ENCODE measurements at regions not wholly inside any gene's neighbourhood (a gene's known extent, or its start where the extent isn't known, plus 50 kb on each side); places are given as distances from the start of the nearest gene placed in this dataset.

DNA sequence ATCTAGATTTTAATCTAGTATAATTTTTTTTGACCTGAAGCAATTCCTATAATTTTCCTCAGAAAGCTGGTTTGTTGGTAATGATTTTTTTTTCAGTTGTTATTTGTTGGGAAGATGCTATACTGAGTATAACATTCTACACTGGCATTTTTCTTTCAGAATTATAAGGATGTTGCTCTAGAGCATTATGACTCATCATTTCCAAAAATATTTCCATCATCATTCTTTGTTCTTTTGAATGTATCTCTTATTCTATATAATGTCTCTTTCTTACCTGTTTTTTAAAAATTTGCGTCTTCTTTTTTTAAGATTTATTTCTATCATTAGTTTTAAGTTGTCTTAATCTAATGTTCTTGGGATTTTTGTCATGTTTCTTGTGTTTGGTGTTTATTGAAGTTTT, 356.5 kb upstream of the KCND2 start:
- FAIRE-seq = no peak

GRCh38 chr7:119918185-119918584, 354.8 kb upstream of the KCND2 start:
- intact Hi-C loops (cut with DNase I) = no loop called here
- Histone ChIP-seq H3K36me3 (no peaks in the 10 kb centered on the region), H3K4me1 (no peaks in the 10 kb centered on the region), H3K4me3 (no peak overlapping the region), H3K9me3 (no peaks in the 10 kb centered on the region), H3K27me3 (no peaks in the 10 kb centered on the region), H3K27ac (no peak overlapping the region)
- ATAC-seq (no peak), DNase-seq (no peak), FAIRE-seq (no peak)
- TF ChIP-seq CTCF (IDR thresholded peaks at IDR 0.05) = no peak
- 60 to 67% methylated on average over 1 of the region's 1 CpG for WGBS, 2 donors

More for the DNA sequence above, 356.5 kb upstream of the KCND2 start:
- DNase-seq = no peak
- Histone ChIP-seq H3K4me1 (no peaks in the 10 kb centered on the region), H3K27ac (no peak overlapping the region), H3K27me3 (no peaks in the 10 kb centered on the region), H3K4me3 (no peak overlapping the region), H3K9me3 (no peaks in the 10 kb centered on the region), H3K36me3 (no peaks in the 10 kb centered on the region)
- intact Hi-C loops (cut with DNase I) = no loop called here
- no peak for ATAC-seq
- TF ChIP-seq CTCF (IDR thresholded peaks at IDR 0.05) = no peak
- 63 to 84% methylated on average over 1 of the region's 1 CpG for WGBS, 2 donors

GRCh38 chr7:119919986-119920385, 353.0 kb upstream of the KCND2 start:
- TF ChIP-seq CTCF (IDR thresholded peaks at IDR 0.05) = no peak
- H3K4me1 ChIP-seq = no peaks in the 10 kb centered on the region
- no peaks in the 10 kb centered on the region for H3K27me3 ChIP-seq
- no peak overlapping the region for H3K27ac ChIP-seq
- no peak for DNase-seq
- intact Hi-C loops (cut with DNase I) = no loop called here
- ATAC-seq = no peak
- H3K36me3 ChIP-seq = no peaks in the 10 kb centered on the region
- H3K9me3 ChIP-seq = no peaks in the 10 kb centered on the region
- H3K4me3 ChIP-seq = no peak overlapping the region
- FAIRE-seq = no peak

DNA sequence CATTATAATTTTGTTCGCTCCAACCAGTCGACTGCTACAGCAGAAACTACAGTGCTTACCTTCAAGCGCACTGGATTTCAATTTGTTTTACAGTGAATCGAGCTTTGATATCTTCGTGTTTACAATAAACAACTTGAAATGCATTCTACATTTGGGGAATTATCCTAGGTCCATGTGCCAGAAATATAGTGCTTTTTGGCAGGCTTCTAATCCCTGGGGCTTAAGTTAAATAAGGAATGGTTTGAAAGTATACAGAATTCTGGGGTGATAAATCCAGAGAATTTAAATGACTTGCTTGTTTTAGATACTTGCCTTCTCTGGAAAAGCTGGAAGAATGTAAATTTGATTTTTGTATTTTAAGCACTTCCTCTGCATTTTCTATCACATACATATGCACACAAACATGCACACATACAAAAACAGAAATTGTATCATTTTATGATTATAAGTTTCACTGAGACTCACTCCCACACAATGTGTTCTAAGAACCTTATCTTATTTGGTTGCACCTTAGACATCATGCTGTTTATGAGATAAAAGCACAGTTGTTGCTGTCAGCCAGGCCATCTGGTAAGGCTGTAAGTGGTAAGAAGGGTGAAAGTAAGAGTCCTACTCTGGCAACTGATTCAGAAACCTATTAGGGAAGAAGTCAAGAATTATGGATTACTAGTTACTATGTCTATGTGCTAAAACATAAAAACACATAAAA, 347.2 kb upstream of the KCND2 start:
- no peak for DNase-seq
- H3K4me3 ChIP-seq = no peak overlapping the region
- no peaks in the 10 kb centered on the region for H3K27me3 ChIP-seq
- no peak overlapping the region for H3K27ac ChIP-seq
- no peaks in the 10 kb centered on the region for H3K4me1 ChIP-seq
- H3K9me3 ChIP-seq = no peaks in the 10 kb centered on the region
- intact Hi-C loops (cut with DNase I) = no loop called here
- WGBS, 2 donors = 64 to 79% methylated on average over 5 of the region's 5 CpGs
- TF ChIP-seq CTCF (IDR thresholded peaks at IDR 0.05) = no peak
- no peaks in the 10 kb centered on the region for H3K36me3 ChIP-seq
- no peak for ATAC-seq
- no peak for FAIRE-seq

GRCh38 chr7:119929891-119930290, 343.1 kb upstream of the KCND2 start:
- DNase-seq = no peak
- 63 to 73% methylated on average over 3 of the region's 3 CpGs for WGBS, 2 donors
- Histone ChIP-seq H3K4me3 (no peak overlapping the region), H3K9me3 (no peaks in the 10 kb centered on the region), H3K4me1 (no peaks in the 10 kb centered on the region), H3K27me3 (no peaks in the 10 kb centered on the region), H3K36me3 (no peaks in the 10 kb centered on the region), H3K27ac (no peak overlapping the region)
- intact Hi-C loops (cut with DNase I) = loop anchor here in 1 of 3 donors (10.0 kb wide), 1 partner anchor 345 kb away; the partner anchor contains the start of gene KCND2
- no peak for FAIRE-seq
- no peak for ATAC-seq
- no peak for TF ChIP-seq CTCF (IDR thresholded peaks at IDR 0.05)
